ENCODE measurements at regions not wholly inside any gene's neighbourhood (a gene's known extent, or its start where the extent isn't known, plus 50 kb on each side); places are given as distances from the start of the nearest gene placed in this dataset.
A peak's percentile ranks its signal among the peaks of the same experiment; 100 is the strongest.
"Not testable (repeated sequence)": the region's sequence is repeated elsewhere in the genome, so short reads cannot be mapped to it uniquely, and the experiment has no call there.

- intact Hi-C loops (cut with DNase I): no loop called here
- Histone ChIP-seq H3K4me3 (no peak overlapping the region), H3K36me3 (no peaks in the 10 kb centered on the region), H3K9me3 (no peaks in the 10 kb centered on the region), H3K27ac (no peak overlapping the region), H3K27me3 (peaks cover 0 to 8% (median 0%) of the 10 kb centered on the region in 4 donors), H3K4me1 (peaks cover 8 to 14% (median 11%) of the 10 kb centered on the region in 3 donors)
- TF ChIP-seq CTCF (IDR thresholded peaks at IDR 0.05): no peak
- TF ChIP-seq POLR2A (IDR thresholded peaks at IDR 0.05): no peak
- DNase-seq: no peak
These were observed 51.0 kb downstream of the FHIP2A start for GRCh38 chr10:114872519-114873087.

DNA sequence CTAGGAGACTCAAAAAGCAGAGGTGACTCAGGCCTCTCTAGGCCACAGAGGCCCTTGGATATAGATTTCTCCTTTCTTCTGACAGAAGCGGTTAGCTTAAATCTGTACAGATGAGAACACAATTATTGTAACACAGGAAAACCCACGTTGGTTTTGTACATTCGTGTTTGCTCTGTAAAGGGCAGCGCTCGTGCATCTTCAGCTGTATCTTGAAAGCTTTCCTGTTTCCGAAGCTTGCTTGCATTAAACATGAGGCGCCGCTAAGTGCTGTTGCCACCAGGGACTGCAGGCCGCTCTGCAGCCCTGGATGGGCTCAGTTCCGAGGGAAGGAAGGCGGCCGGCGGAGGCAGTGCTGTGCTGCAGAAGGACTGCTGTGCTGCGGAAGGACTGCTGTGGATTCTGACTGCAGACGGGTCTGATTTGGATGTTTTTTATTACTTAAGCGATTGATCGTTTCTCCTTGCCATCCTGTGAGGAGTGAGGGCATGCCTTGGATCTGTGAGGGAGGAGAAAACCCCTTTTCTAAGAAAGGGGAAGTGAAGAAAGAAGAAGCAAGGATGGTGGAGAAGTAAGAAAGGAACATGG, 53.3 kb downstream of the FHIP2A start:
- Histone ChIP-seq H3K27me3 (peaks cover 0 to 8% (median 0%) of the 10 kb centered on the region in 4 donors), H3K27ac (no peak overlapping the region), H3K36me3 (no peaks in the 10 kb centered on the region), H3K4me1 (peaks cover 8 to 14% (median 11%) of the 10 kb centered on the region in 3 donors), H3K9me3 (no peaks in the 10 kb centered on the region), H3K4me3 (no peak overlapping the region)
- no peak for DNase-seq
- WGBS, 2 donors: 50 to 58% methylated on average over 14 to 16 of the region's 17 CpGs
- intact Hi-C loops (cut with DNase I): no loop called here
- TF ChIP-seq POLR2A (IDR thresholded peaks at IDR 0.05) (no peak), CTCF (IDR thresholded peaks at IDR 0.05) (no peak)

- DNase-seq; H3K9me3 ChIP-seq; H3K36me3 ChIP-seq; intact Hi-C loops (cut with DNase I); H3K4me3 ChIP-seq; H3K27me3 ChIP-seq: not testable (repeated sequence)
- 79 to 85% methylated on average over 4 of the region's 4 CpGs for WGBS, 2 donors
- Histone ChIP-seq H3K27ac (peak overlapping the region in 1 of 4 donors; percentile 40), H3K4me1 (peaks cover 8 to 14% (median 11%) of the 10 kb centered on the region in 3 donors)
These were observed 54.1 kb downstream of the FHIP2A start for GRCh38 chr10:114875590-114876081.

DNA sequence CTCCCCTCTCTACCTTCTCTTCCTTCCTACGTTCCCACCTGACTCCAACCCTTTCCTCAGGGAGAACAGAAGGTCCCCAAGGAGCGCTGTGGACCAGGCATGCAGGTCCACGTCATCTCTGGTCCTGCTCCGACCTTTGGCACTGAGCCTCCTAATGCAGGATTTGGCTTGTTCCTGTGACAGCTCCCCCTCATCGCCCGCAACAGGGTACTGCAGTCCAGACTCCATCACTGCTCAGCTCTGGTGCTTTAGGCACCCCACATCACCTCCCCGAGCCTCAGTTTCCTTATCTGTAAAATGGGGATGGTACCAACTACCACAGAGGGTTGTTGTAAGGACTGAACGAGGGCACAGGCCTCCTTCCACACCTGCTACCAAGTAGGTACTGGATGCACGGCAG, 54.6 kb downstream of the FHIP2A start:
- no peaks in the 10 kb centered on the region for H3K36me3 ChIP-seq
- H3K4me3 ChIP-seq: no peak overlapping the region
- TF ChIP-seq POLR2A (IDR thresholded peaks at IDR 0.05) (no peak), CTCF (IDR thresholded peaks at IDR 0.05) (peak in 1 of 6 experiments; percentile 26)
- intact Hi-C loops (cut with DNase I): no loop called here
- peaks cover 11 to 16% (median 14%) of the 10 kb centered on the region in 3 donors for H3K4me1 ChIP-seq
- no peak for DNase-seq
- H3K27ac ChIP-seq: peak overlapping the region in 3 of 4 donors; percentile 28 to 49 (median 40)
- 42 to 51% methylated on average over 4 to 6 of the region's 9 CpGs for WGBS, 2 donors
- peaks cover 0 to 8% (median 0%) of the 10 kb centered on the region in 4 donors for H3K27me3 ChIP-seq
- no peaks in the 10 kb centered on the region for H3K9me3 ChIP-seq

DNA sequence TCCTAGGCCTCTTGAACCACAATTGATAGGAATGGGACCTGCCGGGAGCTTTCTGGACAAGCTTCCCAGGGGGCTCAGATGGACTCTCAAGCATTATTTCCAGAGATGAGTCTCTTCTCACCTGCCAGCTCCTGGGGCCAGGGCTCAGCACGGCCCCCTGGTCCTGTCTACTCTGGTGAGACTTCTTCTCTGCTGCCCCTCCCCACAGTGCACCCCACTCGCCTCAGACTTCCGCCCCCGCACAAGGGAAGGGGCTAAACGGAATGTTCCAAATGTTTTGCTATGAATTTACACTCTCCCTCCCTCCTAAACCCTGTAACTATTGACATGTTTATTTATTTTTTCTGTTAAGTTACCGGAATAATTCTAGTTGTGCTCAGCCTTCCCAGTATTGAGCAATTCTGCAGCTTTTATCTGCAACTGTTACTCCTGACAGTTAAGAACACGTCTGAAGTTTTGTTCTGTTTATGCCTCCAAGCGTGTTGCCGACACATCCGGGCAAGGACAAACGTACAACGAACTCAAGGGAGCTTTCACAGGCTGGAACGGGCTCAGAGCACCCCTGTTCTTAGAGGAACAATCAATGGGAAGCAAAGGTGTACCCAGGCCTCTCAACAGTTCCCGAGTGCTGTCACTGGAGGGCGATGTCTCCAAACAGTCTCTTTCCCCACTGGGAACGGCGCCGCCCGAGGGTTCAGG, 55.2 kb downstream of the FHIP2A start:
- DNase-seq: no peak
- H3K4me3 ChIP-seq: no peak overlapping the region
- intact Hi-C loops (cut with DNase I): no loop called here
- peaks cover 11 to 21% (median 18%) of the 10 kb centered on the region in 3 donors for H3K4me1 ChIP-seq
- TF ChIP-seq POLR2A (IDR thresholded peaks at IDR 0.05): no peak
- peak; percentile 56 to 90 (median 62) for TF ChIP-seq CTCF (IDR thresholded peaks at IDR 0.05)
- peaks cover 0 to 8% (median 0%) of the 10 kb centered on the region in 4 donors for H3K27me3 ChIP-seq
- H3K9me3 ChIP-seq: no peaks in the 10 kb centered on the region
- H3K27ac ChIP-seq: peak overlapping the region in 3 of 4 donors; percentile 28 to 49 (median 40)
- 14 to 29% methylated on average over 12 to 17 of the region's 20 CpGs for WGBS, 2 donors
- no peaks in the 10 kb centered on the region for H3K36me3 ChIP-seq
